HFF-Myc (cell line): ENCODE measurements at regions not wholly inside any gene's neighbourhood (a gene's known extent, or its start where the extent isn't known, plus 50 kb on each side); places are given as distances from the start of the nearest gene placed in this dataset.

Experiments
- DNase-seq: peaks from one replicate; pipeline ENCODE4 v3.0.0-alpha.2; 2011; ENCODE audit warnings: low read depth; ENCODE audit errors: extremely low read depth
- H3K4me3 ChIP-seq: replicated peaks from 2 replicates; pipeline ENCODE4 v1.5.1; 2011; ENCODE audit warnings: low read depth, mild to moderate bottlenecking, control low read depth, low read length
- TF ChIP-seq, protein P1 (sequence below): IDR thresholded peaks from 2 replicates; pipeline ENCODE4 v1.5.1; 2012; ENCODE audit warnings: mild to moderate bottlenecking, low read depth, low read length, control low read depth; ENCODE audit errors: missing control alignments

DNA sequence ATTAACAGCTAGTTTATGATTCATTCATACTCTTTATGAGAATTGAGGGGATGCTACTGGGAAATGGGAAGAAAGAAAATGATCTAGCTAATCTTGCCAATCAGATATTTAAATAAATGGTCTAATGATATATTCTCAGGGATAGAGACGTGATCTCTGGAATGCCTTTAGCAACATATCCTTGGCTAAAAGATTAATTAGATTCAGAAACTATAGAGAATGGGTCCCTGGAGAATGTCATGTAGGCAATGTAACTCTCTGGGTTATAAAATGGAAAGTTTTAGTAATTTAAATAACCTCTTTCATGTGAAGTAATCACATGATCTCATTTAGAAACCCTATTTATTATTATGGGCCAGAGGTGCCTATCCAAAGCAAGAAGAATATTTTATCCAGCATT is 771.0 kb upstream of the CDH2 start:
- H3K4me3 ChIP-seq: no peak overlapping the region
- TF ChIP-seq, protein P1, sequence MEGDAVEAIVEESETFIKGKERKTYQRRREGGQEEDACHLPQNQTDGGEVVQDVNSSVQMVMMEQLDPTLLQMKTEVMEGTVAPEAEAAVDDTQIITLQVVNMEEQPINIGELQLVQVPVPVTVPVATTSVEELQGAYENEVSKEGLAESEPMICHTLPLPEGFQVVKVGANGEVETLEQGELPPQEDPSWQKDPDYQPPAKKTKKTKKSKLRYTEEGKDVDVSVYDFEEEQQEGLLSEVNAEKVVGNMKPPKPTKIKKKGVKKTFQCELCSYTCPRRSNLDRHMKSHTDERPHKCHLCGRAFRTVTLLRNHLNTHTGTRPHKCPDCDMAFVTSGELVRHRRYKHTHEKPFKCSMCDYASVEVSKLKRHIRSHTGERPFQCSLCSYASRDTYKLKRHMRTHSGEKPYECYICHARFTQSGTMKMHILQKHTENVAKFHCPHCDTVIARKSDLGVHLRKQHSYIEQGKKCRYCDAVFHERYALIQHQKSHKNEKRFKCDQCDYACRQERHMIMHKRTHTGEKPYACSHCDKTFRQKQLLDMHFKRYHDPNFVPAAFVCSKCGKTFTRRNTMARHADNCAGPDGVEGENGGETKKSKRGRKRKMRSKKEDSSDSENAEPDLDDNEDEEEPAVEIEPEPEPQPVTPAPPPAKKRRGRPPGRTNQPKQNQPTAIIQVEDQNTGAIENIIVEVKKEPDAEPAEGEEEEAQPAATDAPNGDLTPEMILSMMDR: no peak
- no peak for DNase-seq

DNA sequence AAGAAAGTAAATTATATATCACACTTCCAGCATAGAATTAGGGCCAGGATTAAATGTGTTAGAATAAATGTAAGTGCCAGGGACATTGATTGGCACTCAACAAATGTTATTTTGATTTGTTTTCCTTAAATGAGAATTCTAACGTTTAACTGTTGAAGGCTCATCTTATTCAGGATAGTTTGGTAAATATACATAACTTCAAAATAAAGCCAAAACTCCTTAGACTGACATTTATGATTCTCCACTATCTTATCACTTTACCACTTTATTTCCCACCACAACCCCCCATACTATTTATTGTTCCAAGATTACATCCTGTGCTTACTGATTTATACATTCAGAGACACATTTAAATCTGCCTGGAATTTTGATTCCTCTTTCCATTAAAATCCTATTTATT is 769.5 kb upstream of the CDH2 start:
- no peak for DNase-seq
- no peak overlapping the region for H3K4me3 ChIP-seq
- TF ChIP-seq, protein P1: no peak

DNA sequence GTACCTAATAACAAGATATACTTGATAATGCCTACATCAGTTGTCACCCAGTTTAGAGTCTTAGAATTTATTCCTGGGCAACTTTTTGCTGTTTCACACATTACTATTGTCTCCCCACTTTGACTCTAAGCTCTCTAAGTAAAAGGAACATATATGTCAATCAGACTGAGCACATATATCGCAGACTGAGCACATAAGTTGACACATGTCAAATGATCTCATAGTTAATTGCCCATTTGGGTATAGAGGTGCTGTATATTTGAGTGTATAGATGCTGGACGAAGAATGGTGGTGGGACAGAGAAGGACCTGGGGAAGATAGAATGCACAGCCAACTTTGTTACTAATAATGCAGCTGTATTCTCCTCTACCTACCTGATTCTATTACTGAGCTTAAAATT is 746.0 kb upstream of the CDH2 start:
- no peak for DNase-seq
- TF ChIP-seq, protein P1: no peak
- no peak overlapping the region for H3K4me3 ChIP-seq

DNA sequence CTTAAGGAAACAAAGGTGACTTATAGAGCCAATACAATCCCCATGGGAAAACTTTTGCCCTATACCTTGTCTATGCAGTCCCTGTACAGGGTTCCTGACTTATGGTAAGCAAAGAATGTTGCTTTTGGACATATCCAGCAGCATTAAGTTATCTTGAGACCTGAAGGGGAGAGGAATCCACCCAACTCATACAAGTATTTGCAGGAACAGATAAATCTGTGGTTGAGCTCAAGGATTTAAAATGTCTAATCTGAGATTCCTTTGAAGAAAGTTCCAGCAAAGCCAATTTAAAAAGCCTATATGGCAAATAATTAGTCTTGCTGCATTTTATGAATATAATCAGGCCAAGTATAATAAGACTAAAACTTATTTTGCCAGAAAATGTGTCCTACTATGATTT is 739.5 kb upstream of the CDH2 start:
- TF ChIP-seq, protein P1: no peak

DNA sequence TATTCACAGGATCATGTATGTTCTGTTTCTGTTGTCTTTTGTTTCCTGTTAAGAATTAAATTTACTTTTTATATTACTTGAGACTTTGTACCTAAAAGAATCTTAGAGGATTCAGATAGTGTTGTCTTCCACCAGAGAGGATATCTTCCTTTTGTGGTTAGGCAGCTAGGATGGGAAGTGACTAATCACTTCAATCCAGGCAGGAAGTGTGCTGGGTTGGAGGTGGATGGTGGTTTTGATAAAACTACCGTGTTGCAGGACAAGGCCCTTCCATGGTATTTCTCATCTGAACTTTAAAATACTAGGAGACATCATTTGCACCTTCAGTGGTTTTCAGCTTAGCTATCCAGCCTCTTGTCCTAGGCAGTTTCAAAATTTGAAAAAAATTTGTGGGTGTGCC is 728.6 kb upstream of the CDH2 start:
- TF ChIP-seq, protein P1: no peak
- DNase-seq: peak; percentile 32
- H3K4me3 ChIP-seq: no peak overlapping the region

More for the DNA sequence above, 739.5 kb upstream of the CDH2 start:
- H3K4me3 ChIP-seq: no peak overlapping the region
- DNase-seq: no peak

DNA sequence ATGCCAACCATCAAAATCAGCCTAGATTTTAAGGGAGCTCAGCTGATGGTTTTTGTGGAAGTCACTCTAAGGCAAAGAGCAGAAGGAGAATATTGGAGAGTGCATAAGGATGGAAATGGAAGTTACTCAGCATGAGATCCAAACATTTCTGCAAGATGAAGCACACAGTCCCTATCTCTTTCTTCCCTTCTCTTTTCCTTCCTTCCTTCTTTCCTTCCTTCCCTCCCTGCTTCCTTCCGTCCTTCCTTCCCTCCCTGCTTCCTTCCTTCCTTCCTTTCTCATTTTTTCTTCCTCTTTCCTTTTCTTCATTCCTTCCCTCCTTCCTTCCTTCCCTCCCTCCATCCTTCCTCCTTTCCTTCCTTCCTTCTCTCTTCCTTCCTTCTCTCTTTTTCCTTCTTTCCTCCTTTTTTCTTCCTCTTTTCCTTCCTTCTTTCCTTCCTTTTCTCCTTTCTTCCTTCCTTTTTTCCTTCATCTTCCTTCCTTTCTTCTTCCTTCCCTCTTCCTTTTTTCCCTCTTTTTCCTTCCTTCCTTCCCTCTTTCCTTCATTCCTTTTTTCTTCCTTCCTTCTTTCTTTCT is 727.9 kb upstream of the CDH2 start:
- no peak overlapping the region for H3K4me3 ChIP-seq
- TF ChIP-seq, protein P1: no peak
- no peak for DNase-seq

DNA sequence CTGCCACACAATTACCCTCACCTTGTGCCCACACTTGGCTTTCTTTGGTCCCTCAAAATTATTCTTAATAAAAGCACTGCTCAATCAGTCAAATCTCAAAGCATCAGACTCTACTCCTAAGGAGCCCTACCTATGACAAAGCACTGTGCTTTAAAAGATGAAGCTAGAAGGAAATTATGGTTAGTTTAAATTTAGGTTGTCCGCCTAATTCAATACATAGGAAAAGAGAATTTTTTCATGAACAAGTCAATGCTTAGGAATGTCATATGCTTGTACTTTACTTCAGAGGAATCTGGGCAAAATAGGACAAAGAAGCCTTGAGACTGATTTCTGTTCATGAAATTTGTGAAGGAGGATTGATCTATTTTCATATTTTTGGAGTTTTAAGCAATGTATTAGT is 726.4 kb upstream of the CDH2 start:
- no peak for DNase-seq
- no peak overlapping the region for H3K4me3 ChIP-seq
- TF ChIP-seq, protein P1: no peak
